OCI-LY7 (cell line): ENCODE measurements at regions not wholly inside any gene's neighbourhood (a gene's known extent, or its start where the extent isn't known, plus 50 kb on each side); places are given as distances from the start of the nearest gene placed in this dataset.

Experiments used
- BruUV-seq: library from RNA; stranded (reverse); fragments of 400-500 nt; replicated peaks from 2 replicates; lab custom pipeline; 2021; lab: Mats Ljungman, UMichigan
- CTCF ChIA-PET: fragments of 300-600 bp; sonication (Branson Sonifier 250); formaldehyde crosslinking; loops from one replicate; lab custom pipeline; 2022; ENCODE audit warnings: antibody characterized with exemption; ENCODE audit not compliant: unreplicated experiment; lab: Charles Lee
- POLR2A ChIA-PET: fragments of 300-600 bp; sonication (Branson Sonifier 250); formaldehyde crosslinking; loops from one replicate; lab custom pipeline; 2022; ENCODE audit warnings: antibody characterized with exemption; lab: Charles Lee
- DNase-seq: peaks from one replicate; pipeline ENCODE4 v3.0.0-alpha.2; 2015; ENCODE audit warnings: low spot score
- H2AFZ ChIP-seq: fragments of 200-600 bp; sonication (generic), shearing (Covaris generic); 2 replicates; pipeline ENCODE4 v1.6.1; 2014; ENCODE audit warnings: mild to moderate bottlenecking, antibody characterized with exemption, low read length, moderate library complexity
- H3K27ac ChIP-seq: fragments of 200-600 bp; sonication (generic); 2 replicates; pipeline ENCODE4 v1.5.1; 2014; ENCODE audit warnings: mixed run types, low read depth, mild to moderate bottlenecking, moderate library complexity, low read length, inconsistent platforms; ENCODE audit not compliant: poor library complexity, severe bottlenecking
- H3K36me3 ChIP-seq: fragments of 200-600 bp; sonication (generic); 2 replicates; pipeline ENCODE4 v1.6.1; 2014; ENCODE audit warnings: mild to moderate bottlenecking, antibody characterized with exemption, low read length, moderate library complexity, mixed read lengths; ENCODE audit not compliant: insufficient read depth
- H3K4me1 ChIP-seq: fragments of 200-600 bp; sonication (generic); 2 replicates; pipeline ENCODE4 v1.5.1; 2014; ENCODE audit warnings: mild to moderate bottlenecking, low read length; ENCODE audit not compliant: insufficient read depth, poor library complexity, severe bottlenecking
- H3K4me2 ChIP-seq: fragments of 200-600 bp; sonication (generic); 2 replicates; pipeline ENCODE4 v1.6.1; 2014; ENCODE audit warnings: mild to moderate bottlenecking, low read length
- H3K4me3 ChIP-seq: fragments of 200-600 bp; sonication (generic); 2 replicates; pipeline ENCODE4 v1.5.1; 2014; ENCODE audit warnings: mild to moderate bottlenecking, low read depth, low read length; ENCODE audit not compliant: poor library complexity, severe bottlenecking
- H3K79me2 ChIP-seq: fragments of 200-600 bp; sonication (generic); 2 replicates; pipeline ENCODE4 v1.6.1; 2016; ENCODE audit warnings: low read depth, mild to moderate bottlenecking, low read length, moderate library complexity, mixed read lengths; ENCODE audit not compliant: insufficient read depth
- H3K9me2 ChIP-seq: fragments of 200-600 bp; sonication (generic); 2 replicates; pipeline ENCODE4 v1.6.1; 2016; ENCODE audit warnings: mild to moderate bottlenecking, low read length, mixed read lengths; ENCODE audit not compliant: insufficient read depth
- H3K9me3 ChIP-seq: fragments of 200-600 bp; sonication (generic); 2 replicates; pipeline ENCODE4 v1.6.1; 2014; ENCODE audit warnings: mild to moderate bottlenecking, mixed run types, low read length, mixed read lengths
- H4K20me1 ChIP-seq: fragments of 200-600 bp; sonication (generic); 2 replicates; pipeline ENCODE4 v1.6.1; 2014; ENCODE audit warnings: mild to moderate bottlenecking, antibody characterized with exemption, low read length, moderate library complexity, mixed read lengths; ENCODE audit not compliant: insufficient read depth
- EZH2phosphoT487 ChIP-seq: fragments of 200-600 bp; sonication (generic); IDR thresholded peaks from 2 replicates; pipeline ENCODE4 v1.6.1; 2018; ENCODE audit warnings: low read depth, borderline replicate concordance, mild to moderate bottlenecking, mixed run types, antibody characterized with exemption, low read length, moderate library complexity, mixed read lengths
- intact Hi-C: fragments of 100-400 bp; cut with micrococcal nuclease; formaldehyde crosslinking; loops from one replicate; pipeline ENCODE4 v1.10.0; 2022; ENCODE audit not compliant: unreplicated experiment
- TF ChIP-seq, protein P1 (sequence below): fragments of 200-600 bp; sonication (generic); conservative IDR thresholded peaks from 2 replicates; pipeline ENCODE4 v1.5.1; 2014; ENCODE audit warnings: mild to moderate bottlenecking, antibody characterized with exemption, low read length, moderate library complexity, mixed read lengths

DNA sequence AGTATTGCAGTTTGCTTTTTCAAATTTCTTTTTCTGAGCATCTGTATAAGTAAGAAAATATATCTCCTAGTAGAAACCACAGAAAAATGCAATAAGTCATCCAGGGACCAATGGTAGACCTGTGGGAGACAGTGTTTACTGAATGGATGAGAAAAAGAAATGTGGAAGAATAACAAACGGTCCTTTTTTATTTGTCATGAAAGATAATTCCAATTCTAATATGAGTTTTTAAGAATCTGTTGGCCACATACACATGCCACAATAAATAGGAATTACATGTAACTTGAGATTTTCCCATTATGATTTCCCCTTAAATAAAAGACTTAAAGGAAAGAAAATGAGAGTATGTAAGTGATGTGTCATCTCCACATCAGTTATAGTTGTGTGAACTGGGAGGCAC is 107.7 kb upstream of the RAB27B start:
- TF ChIP-seq EZH2phosphoT487, result no peak
- TF ChIP-seq, protein P1, sequence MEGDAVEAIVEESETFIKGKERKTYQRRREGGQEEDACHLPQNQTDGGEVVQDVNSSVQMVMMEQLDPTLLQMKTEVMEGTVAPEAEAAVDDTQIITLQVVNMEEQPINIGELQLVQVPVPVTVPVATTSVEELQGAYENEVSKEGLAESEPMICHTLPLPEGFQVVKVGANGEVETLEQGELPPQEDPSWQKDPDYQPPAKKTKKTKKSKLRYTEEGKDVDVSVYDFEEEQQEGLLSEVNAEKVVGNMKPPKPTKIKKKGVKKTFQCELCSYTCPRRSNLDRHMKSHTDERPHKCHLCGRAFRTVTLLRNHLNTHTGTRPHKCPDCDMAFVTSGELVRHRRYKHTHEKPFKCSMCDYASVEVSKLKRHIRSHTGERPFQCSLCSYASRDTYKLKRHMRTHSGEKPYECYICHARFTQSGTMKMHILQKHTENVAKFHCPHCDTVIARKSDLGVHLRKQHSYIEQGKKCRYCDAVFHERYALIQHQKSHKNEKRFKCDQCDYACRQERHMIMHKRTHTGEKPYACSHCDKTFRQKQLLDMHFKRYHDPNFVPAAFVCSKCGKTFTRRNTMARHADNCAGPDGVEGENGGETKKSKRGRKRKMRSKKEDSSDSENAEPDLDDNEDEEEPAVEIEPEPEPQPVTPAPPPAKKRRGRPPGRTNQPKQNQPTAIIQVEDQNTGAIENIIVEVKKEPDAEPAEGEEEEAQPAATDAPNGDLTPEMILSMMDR, result no peak
- peaks cover 3% of the 10 kb centered on the region for H3K4me1 ChIP-seq
- H3K27ac ChIP-seq, result no peak overlapping the region
- no peak overlapping the region for H2AFZ ChIP-seq
- CTCF ChIA-PET, result no interaction called here
- H4K20me1 ChIP-seq, result no peaks in the 10 kb centered on the region
- BruUV-seq, result no TSS peak
- H3K4me3 ChIP-seq, result no peak overlapping the region
- intact Hi-C loops, result no loop called here
- POLR2A ChIA-PET, result no interaction called here
- no peaks in the 10 kb centered on the region for H3K9me2 ChIP-seq
- H3K9me3 ChIP-seq, result no peaks in the 10 kb centered on the region
- no peak overlapping the region for H3K4me2 ChIP-seq
- no peak for DNase-seq
- H3K36me3 ChIP-seq, result no peaks in the 10 kb centered on the region
- H3K79me2 ChIP-seq, result no peaks in the 10 kb centered on the region

DNA sequence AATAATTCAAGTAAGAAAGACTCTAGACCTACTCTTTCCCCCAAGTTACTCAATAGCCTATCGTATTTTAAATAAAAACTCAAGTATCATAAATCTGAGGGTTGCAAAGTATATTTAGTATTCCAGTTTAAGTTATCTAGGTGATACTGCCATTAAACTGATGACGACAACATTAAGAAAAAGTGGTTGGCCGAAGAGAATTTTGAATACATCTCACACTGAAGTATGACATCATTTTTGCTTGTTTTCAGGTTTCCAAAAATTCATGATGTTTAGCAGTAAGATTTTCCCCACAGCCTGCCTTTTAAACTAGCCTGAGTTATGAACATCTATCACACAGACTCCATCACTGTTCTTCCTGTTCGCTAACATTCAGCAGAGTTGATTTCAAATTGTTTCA is 102.1 kb upstream of the RAB27B start:
- no peak overlapping the region for H3K4me2 ChIP-seq
- no peaks in the 10 kb centered on the region for H3K36me3 ChIP-seq
- TF ChIP-seq, protein P1, result no peak
- no peak for TF ChIP-seq EZH2phosphoT487
- intact Hi-C loops, result no loop called here
- no TSS peak for BruUV-seq
- no peaks in the 10 kb centered on the region for H3K9me2 ChIP-seq
- H3K9me3 ChIP-seq, result no peaks in the 10 kb centered on the region
- H2AFZ ChIP-seq, result no peak overlapping the region
- H4K20me1 ChIP-seq, result no peaks in the 10 kb centered on the region
- no peak overlapping the region for H3K4me3 ChIP-seq
- POLR2A ChIA-PET, result no interaction called here
- no peak for DNase-seq
- no peaks in the 10 kb centered on the region for H3K4me1 ChIP-seq
- no peak overlapping the region for H3K27ac ChIP-seq
- CTCF ChIA-PET, result no interaction called here
- no peaks in the 10 kb centered on the region for H3K79me2 ChIP-seq

DNA sequence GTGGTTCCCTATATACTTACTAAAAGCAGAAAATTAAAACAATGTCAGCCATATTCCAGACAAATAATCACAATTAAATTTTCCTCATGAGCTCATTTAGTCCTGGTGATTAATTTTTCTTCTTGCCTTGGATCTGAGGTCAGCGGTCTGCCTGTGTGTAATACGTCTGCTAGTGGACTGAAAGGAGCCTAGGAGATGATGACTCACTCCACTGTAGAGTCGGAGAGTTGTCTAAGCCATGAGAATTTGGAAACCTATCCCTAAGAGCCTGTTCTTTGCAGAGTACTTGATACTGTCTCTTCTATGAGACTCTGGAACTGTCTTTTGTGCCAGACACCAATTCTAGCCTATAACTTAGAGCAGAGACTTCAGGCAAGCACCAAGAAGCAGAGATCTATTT is 94.2 kb upstream of the RAB27B start:
- H3K79me2 ChIP-seq, result no peaks in the 10 kb centered on the region
- no peak overlapping the region for H3K4me2 ChIP-seq
- H3K27ac ChIP-seq, result no peak overlapping the region
- intact Hi-C loops, result no loop called here
- no peaks in the 10 kb centered on the region for H3K9me2 ChIP-seq
- no peak overlapping the region for H2AFZ ChIP-seq
- H3K4me3 ChIP-seq, result no peak overlapping the region
- H3K9me3 ChIP-seq, result no peaks in the 10 kb centered on the region
- H3K36me3 ChIP-seq, result no peaks in the 10 kb centered on the region
- no peaks in the 10 kb centered on the region for H3K4me1 ChIP-seq
- ChIA-PET POLR2A (no interaction called here), CTCF (no interaction called here)
- no TSS peak for BruUV-seq
- H4K20me1 ChIP-seq, result no peaks in the 10 kb centered on the region
- no peak for DNase-seq
- no peak for TF ChIP-seq EZH2phosphoT487
- TF ChIP-seq, protein P1, result no peak
